Left lung (tissue), 4 donors: ENCODE measurements at regions not wholly inside any gene's neighbourhood (a gene's known extent, or its start where the extent isn't known, plus 50 kb on each side); places are given as distances from the start of the nearest gene placed in this dataset.
"Not testable (repeated sequence)": the region's sequence is repeated elsewhere in the genome, so short reads cannot be mapped to it uniquely, and the experiment has no call there.

Experiments
- ATAC-seq: fragments of 200-7000 bp; cut with Tn5 transposase; one replicate; pipeline ENCODE4 v1.9.1; 2020; ENCODE audit warnings: moderate library complexity
- DNase-seq, 4 donors: peaks; one replicate each; pipeline ENCODE4 v3.0.0-alpha.2; 2013 to 2020
- H3K27ac ChIP-seq, 2 donors: fragments of 200-600 bp; sonication (generic) in 1 of 2; one replicate each; pipeline versions ENCODE4 v1.5.0 to v1.8.0; 2020 to 2021
- H3K27me3 ChIP-seq, 2 donors: fragments of 200-600 bp; sonication (generic) in 1 of 2; one replicate each; pipeline versions ENCODE4 v1.5.0 to v1.8.0; 2020 to 2021
- H3K36me3 ChIP-seq, 2 donors: fragments of 200-600 bp; sonication (generic) in 1 of 2; one replicate each; pipeline versions ENCODE4 v1.5.0 to v1.8.0; 2020 to 2021
- H3K4me1 ChIP-seq, 2 donors: fragments of 200-600 bp; one replicate each; pipeline ENCODE4 v1.8.0; 2021
- H3K4me3 ChIP-seq, 2 donors: fragments of 200-600 bp; sonication (generic) in 1 of 2; one replicate each; pipeline versions ENCODE4 v1.5.0 to v1.8.0; 2020 to 2021; ENCODE audit warnings: mild to moderate bottlenecking in 1 of 2
- H3K9me3 ChIP-seq, 2 donors: fragments of 200-600 bp; sonication (generic) in 1 of 2; one replicate each; pipeline versions ENCODE4 v1.5.0 to v1.8.0; 2020 to 2021
- CTCF ChIP-seq, 2 donors: fragments of 200-600 bp; sonication (generic) in 1 of 2; IDR thresholded peaks; one replicate each; pipeline versions ENCODE4 v1.5.0 to v1.8.0; 2021; ENCODE audit warnings: antibody characterized with exemption in 2 of 2
- intact Hi-C, 2 donors: fragments of 100-400 bp; cut with DNase I; formaldehyde crosslinking; loops; one replicate each; pipeline versions ENCODE4 v1.11.2 to v1.14.2; 2022
- donor health status: DM: no; HTN: yes; CAD: no.
- donor health status: DM: no; HTN: no; CAD: no.

- peak; percentile 91 for ATAC-seq
- peak; percentile 68 to 87 (median 73) for DNase-seq
- H3K36me3 ChIP-seq, H3K9me3 ChIP-seq, intact Hi-C loops, H3K4me1 ChIP-seq, H3K27me3 ChIP-seq: not testable (repeated sequence)
- peak overlapping the region; percentile 47 to 51 for H3K4me3 ChIP-seq
- peak overlapping the region; percentile 42 to 50 for H3K27ac ChIP-seq
Observed at GRCh38 chr10:46786518-46787320, 124.5 kb upstream of the PTPN20 start.

DNA sequence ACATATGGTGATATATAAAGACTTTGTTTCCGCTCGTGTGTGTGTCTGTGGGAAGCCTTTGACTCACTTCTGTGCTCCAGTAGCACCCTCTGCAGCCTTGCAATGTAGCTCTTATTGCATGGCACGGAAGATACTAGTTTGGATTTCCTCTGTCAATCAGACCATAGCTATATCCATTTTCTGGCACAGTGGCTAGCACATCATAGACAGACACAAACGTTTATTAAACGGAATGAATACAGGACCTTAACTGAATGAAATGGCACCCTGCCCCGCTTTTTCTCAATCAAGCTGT, 124.0 kb upstream of the PTPN20 start:
- Histone ChIP-seq H3K27me3 (no peaks in the 10 kb centered on the region), H3K36me3 (no peaks in the 10 kb centered on the region), H3K27ac (peak overlapping the region; percentile 42 to 50), H3K9me3 (no peaks in the 10 kb centered on the region), H3K4me1 (no peaks in the 10 kb centered on the region), H3K4me3 (peak overlapping the region; percentile 47 to 51)
- no peak for TF ChIP-seq CTCF (IDR thresholded peaks at IDR 0.05)
- intact Hi-C loops, result no loop called here
- DNase-seq (peak in 1 of 4 donors; percentile 30), ATAC-seq (peak; percentile 63)

DNA sequence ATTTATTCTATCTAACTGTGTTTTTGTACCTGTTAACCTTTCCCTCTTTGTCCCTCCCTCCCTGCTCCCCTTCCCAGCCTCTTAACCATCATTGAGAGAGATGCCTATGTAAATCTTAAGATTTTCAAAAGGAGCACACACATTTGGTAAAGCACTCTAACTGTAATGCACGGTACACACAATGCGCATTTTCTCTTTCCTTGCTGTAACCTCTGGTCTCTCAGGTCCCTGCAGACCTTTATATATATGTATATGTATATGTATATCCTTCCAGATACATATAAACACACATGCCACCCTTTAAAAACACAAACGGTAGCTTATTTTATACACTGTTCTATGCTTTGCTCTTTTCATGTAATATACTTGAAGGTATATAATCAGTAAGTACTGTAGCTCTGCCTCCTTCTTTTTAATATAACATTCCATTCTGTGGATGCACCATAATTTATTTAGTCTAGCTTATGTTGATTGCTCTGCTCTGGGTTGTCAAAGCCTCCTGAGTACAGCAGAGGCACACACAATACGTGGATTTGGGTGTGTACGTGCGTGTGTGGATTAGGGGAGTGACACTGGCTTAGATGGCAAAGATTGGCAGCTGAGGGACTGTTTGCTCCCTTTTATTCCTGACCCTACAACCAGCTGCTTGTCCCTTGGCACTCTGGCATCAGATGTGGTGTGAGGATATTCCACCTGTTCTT, 118.4 kb upstream of the PTPN20 start:
- H3K4me1 ChIP-seq, H3K9me3 ChIP-seq, H3K36me3 ChIP-seq, H3K27me3 ChIP-seq, ATAC-seq, DNase-seq, intact Hi-C loops, H3K27ac ChIP-seq, H3K4me3 ChIP-seq: not testable (repeated sequence)

- H3K27me3 ChIP-seq, intact Hi-C loops, ATAC-seq, DNase-seq, H3K9me3 ChIP-seq, H3K27ac ChIP-seq, H3K4me1 ChIP-seq, H3K4me3 ChIP-seq, H3K36me3 ChIP-seq: not testable (repeated sequence)
Observed at GRCh38 chr10:46796351-46796750, 114.9 kb upstream of the PTPN20 start.

DNA sequence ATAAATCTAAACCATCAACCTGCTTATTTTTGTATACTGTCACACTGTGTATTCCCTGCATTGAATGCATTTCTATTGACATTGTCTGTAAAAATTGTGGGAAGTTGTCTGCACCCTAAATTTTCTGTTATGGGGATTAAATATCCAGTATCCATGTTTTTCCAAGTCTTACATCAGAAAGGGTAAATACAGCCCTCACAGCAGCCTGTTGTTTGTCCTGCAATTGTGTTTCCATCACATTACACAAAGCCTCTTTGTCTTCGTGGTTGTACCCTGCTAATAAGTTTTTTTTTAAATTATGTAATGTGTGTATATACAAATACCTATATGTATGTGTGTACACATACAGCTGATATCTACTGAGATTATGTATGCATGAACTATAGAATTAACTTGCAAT, 109.2 kb upstream of the PTPN20 start:
- H3K27me3 ChIP-seq, H3K36me3 ChIP-seq, H3K9me3 ChIP-seq, intact Hi-C loops, DNase-seq, H3K27ac ChIP-seq, H3K4me3 ChIP-seq, ATAC-seq, H3K4me1 ChIP-seq: not testable (repeated sequence)

- H3K36me3 ChIP-seq, H3K9me3 ChIP-seq, H3K27ac ChIP-seq, H3K4me3 ChIP-seq, H3K4me1 ChIP-seq, intact Hi-C loops, ATAC-seq, H3K27me3 ChIP-seq, DNase-seq: not testable (repeated sequence)
Observed at GRCh38 chr10:46803082-46803481, 108.1 kb upstream of the PTPN20 start.

DNA sequence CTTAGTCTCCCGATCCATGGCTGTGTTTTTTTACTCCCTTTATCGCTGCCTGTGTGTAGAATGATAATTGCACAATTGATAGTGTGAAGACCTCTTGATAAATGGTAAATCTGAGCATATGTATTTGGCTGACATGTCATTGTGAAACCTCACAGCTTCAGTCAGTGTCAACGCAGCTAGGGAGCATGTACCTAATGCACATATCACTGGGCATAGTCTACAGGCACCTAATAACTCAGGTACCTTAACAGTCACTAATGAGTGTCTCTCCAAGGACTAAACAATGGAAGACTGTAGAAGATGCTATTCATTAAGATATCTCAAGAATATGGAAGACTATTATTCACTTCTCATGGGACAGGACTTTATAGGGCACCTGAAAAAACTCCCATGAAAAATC, 101.0 kb upstream of the PTPN20 start:
- H3K27me3 ChIP-seq, H3K27ac ChIP-seq, DNase-seq, H3K4me3 ChIP-seq, H3K4me1 ChIP-seq, ATAC-seq, intact Hi-C loops, H3K36me3 ChIP-seq, H3K9me3 ChIP-seq: not testable (repeated sequence)

- intact Hi-C loops, ATAC-seq, DNase-seq, H3K36me3 ChIP-seq, H3K4me1 ChIP-seq, H3K27ac ChIP-seq, H3K9me3 ChIP-seq, H3K27me3 ChIP-seq, H3K4me3 ChIP-seq: not testable (repeated sequence)
Observed at GRCh38 chr10:46816126-46816525, 95.1 kb upstream of the PTPN20 start.

GRCh38 chr10:46840393-46841050, 70.7 kb upstream of the PTPN20 start:
- intact Hi-C loops, H3K4me1 ChIP-seq, ATAC-seq, H3K27ac ChIP-seq, H3K36me3 ChIP-seq, H3K4me3 ChIP-seq, H3K9me3 ChIP-seq, H3K27me3 ChIP-seq, DNase-seq: not testable (repeated sequence)

- DNase-seq, result peak in 1 of 4 donors; percentile 25
- H3K4me3 ChIP-seq, ATAC-seq, H3K27me3 ChIP-seq, H3K4me1 ChIP-seq, H3K36me3 ChIP-seq, H3K9me3 ChIP-seq, intact Hi-C loops, H3K27ac ChIP-seq: not testable (repeated sequence)
Observed at GRCh38 chr10:46841051-46841593, 70.1 kb upstream of the PTPN20 start.

DNA sequence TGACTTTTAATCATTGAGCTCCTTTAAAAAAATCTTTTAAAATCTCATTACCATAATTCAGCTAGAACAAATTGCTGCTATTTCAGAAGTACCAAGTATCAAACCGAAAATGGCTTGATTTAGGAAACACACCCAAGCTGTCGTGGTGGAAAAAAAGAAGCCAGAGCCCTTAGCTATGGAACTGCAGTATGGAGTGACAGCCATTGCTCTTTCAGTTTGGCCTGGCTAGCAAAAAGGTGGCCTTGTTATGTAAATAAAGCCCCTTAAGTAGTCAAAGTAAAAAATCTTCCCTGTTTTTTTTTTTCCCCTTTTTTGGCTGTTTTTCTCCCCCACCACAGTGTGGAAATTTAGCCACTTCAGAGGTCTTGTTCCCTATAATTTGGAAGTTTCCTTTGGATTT, 66.0 kb upstream of the PTPN20 start:
- H3K27ac ChIP-seq, ATAC-seq, H3K9me3 ChIP-seq, H3K4me1 ChIP-seq, H3K36me3 ChIP-seq, H3K4me3 ChIP-seq, DNase-seq, H3K27me3 ChIP-seq, intact Hi-C loops: not testable (repeated sequence)

GRCh38 chr10:46845640-46846039, 65.6 kb upstream of the PTPN20 start:
- H3K4me1 ChIP-seq, intact Hi-C loops, ATAC-seq: not testable (repeated sequence)

More at GRCh38 chr10:46845640-46846039, 65.6 kb upstream of the PTPN20 start:
- DNase-seq, H3K27ac ChIP-seq, H3K27me3 ChIP-seq, H3K9me3 ChIP-seq, H3K36me3 ChIP-seq, H3K4me3 ChIP-seq: not testable (repeated sequence)
